ENCODE measurements at regions not wholly inside any gene's neighbourhood (a gene's known extent, or its start where the extent isn't known, plus 50 kb on each side); places are given as distances from the start of the nearest gene placed in this dataset.

DNA sequence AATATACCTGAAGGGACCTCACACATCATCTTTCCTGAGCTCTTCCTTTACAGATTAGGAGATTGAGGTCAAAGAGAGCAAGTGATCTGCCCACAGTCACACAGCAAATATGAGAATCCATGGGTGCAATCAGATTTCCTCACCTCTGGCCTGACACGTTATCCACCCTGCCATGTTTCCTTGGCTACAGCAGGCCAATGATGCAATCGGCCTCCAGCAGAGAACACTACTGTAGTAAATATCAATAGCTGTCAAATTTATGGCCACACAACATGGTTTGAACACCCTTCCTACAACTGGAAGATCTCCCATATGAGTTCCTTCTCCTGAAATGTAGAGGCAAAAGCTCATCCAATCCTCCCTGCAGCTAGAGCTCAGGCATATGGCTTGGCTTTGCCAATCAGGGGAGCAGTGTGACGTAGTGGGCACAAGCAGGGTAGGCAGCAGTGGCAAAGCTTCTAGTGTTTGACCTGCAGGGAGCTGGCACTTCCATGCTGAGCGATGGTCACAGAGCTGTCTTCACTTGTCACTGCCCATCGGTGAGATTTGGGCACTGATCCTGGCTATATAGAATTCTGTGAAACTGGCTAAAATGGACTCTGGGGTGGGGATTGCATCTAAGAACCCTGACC, 271.3 kb downstream of the TJP1 start:
- H3K4me3 ChIP-seq (ENCODE audit: low read depth, low read length, poor library complexity, severe bottlenecking), result no peak overlapping the region
- no peaks in the 10 kb centered on the region for H3K4me1 ChIP-seq (ENCODE audit: insufficient read depth, low read length, severe bottlenecking)
- H3K9me2 ChIP-seq (ENCODE audit: low read depth, low read length), result no peaks in the 10 kb centered on the region
- no peaks in the 10 kb centered on the region for H3K79me2 ChIP-seq (ENCODE audit: insufficient read depth, low read length)
- H4K20me1 ChIP-seq (ENCODE audit: insufficient read depth, low read length), result no peaks in the 10 kb centered on the region
- no peak overlapping the region for H3K9ac ChIP-seq (ENCODE audit: low read length)
- H3F3A ChIP-seq (ENCODE audit: insufficient read depth, low read length), result no peaks in the 10 kb centered on the region
- no peaks in the 10 kb centered on the region for H3K27me3 ChIP-seq (ENCODE audit: insufficient read depth, low read length)
- no peaks in the 10 kb centered on the region for H3K36me3 ChIP-seq (ENCODE audit: insufficient read depth, low read length)
- no peak for TF ChIP-seq EZH2 (IDR thresholded peaks at IDR 0.05; ENCODE audit: borderline replicate concordance, low read length)
- TF ChIP-seq, protein P1, sequence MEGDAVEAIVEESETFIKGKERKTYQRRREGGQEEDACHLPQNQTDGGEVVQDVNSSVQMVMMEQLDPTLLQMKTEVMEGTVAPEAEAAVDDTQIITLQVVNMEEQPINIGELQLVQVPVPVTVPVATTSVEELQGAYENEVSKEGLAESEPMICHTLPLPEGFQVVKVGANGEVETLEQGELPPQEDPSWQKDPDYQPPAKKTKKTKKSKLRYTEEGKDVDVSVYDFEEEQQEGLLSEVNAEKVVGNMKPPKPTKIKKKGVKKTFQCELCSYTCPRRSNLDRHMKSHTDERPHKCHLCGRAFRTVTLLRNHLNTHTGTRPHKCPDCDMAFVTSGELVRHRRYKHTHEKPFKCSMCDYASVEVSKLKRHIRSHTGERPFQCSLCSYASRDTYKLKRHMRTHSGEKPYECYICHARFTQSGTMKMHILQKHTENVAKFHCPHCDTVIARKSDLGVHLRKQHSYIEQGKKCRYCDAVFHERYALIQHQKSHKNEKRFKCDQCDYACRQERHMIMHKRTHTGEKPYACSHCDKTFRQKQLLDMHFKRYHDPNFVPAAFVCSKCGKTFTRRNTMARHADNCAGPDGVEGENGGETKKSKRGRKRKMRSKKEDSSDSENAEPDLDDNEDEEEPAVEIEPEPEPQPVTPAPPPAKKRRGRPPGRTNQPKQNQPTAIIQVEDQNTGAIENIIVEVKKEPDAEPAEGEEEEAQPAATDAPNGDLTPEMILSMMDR (IDR thresholded peaks at IDR 0.05; ENCODE audit: low read length), result no peak
- no peaks in the 10 kb centered on the region for H3K9me3 ChIP-seq (ENCODE audit: low read length)
- no peak overlapping the region for H3K27ac ChIP-seq (ENCODE audit: low read depth, low read length, poor library complexity, severe bottlenecking)
- H3K4me2 ChIP-seq (ENCODE audit: low read length), result no peak overlapping the region
- no peak overlapping the region for H2AFZ ChIP-seq (ENCODE audit: low read length)

DNA sequence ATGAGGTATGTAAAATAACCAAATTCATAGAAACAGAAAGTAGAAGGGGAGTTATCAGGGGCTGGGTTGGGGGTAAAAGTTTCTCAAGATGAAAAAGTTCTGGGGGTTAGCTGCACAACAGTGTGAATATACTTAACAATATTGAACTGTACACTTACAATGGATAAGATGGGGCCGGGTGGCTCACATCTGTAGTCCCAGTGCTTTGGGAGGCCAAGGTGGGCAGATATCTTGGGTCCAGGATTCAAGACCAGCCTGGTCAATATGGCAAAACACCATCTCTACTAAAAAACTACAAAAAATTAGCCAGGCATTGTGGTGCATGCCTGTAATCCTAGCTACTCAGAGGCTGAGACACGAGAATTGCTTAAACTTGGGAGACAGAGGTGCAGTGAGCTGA, 274.3 kb downstream of the TJP1 start:
- H3F3A ChIP-seq (ENCODE audit: insufficient read depth, low read length), result no peaks in the 10 kb centered on the region
- H4K20me1 ChIP-seq (ENCODE audit: insufficient read depth, low read length), result no peaks in the 10 kb centered on the region
- TF ChIP-seq EZH2 (IDR thresholded peaks at IDR 0.05; ENCODE audit: borderline replicate concordance, low read length), result no peak
- TF ChIP-seq, protein P1 (IDR thresholded peaks at IDR 0.05; ENCODE audit: low read length), result no peak
- no peaks in the 10 kb centered on the region for H3K9me2 ChIP-seq (ENCODE audit: low read depth, low read length)
- H3K4me2 ChIP-seq (ENCODE audit: low read length), result no peak overlapping the region
- H2AFZ ChIP-seq (ENCODE audit: low read length), result no peak overlapping the region
- H3K9ac ChIP-seq (ENCODE audit: low read length), result no peak overlapping the region
- no peak overlapping the region for H3K27ac ChIP-seq (ENCODE audit: low read depth, low read length, poor library complexity, severe bottlenecking)
- H3K27me3 ChIP-seq (ENCODE audit: insufficient read depth, low read length), result no peaks in the 10 kb centered on the region
- H3K4me1 ChIP-seq (ENCODE audit: insufficient read depth, low read length, severe bottlenecking), result no peaks in the 10 kb centered on the region
- no peaks in the 10 kb centered on the region for H3K79me2 ChIP-seq (ENCODE audit: insufficient read depth, low read length)
- no peak overlapping the region for H3K4me3 ChIP-seq (ENCODE audit: low read depth, low read length, poor library complexity, severe bottlenecking)
- no peaks in the 10 kb centered on the region for H3K36me3 ChIP-seq (ENCODE audit: insufficient read depth, low read length)
- H3K9me3 ChIP-seq (ENCODE audit: low read length), result no peaks in the 10 kb centered on the region

DNA sequence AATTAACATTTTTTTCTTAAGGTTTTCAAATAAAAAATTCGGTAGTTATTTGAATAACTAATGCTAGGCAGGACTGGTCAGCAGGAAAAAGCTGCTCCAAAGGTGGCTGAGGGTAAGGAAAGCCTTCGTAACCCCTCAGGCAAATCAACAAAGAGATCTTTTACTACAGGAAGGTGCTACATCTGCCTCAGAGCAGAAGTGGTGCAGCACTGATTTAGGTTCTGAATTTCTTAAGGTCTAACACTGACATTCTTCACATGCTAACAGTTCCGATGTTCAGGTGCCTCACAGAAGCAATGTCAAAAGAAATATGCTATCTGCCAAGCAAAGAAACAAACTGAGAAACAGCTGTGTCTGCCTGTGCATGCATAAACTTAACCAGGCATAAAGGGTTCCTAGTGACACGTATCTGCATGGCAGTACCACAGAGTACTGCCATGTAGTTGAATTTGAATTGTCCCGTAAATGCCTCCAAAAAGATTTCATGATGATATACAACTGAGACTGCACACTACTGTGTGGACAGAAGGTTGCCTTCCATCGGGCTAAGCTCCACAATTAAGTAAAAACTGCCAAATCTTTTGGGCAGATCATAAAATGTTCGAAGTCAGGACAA, 275.0 kb upstream of the NSMCE3 start:
- no peaks in the 10 kb centered on the region for H3F3A ChIP-seq (ENCODE audit: insufficient read depth, low read length)
- no peak overlapping the region for H3K4me2 ChIP-seq (ENCODE audit: low read length)
- H4K20me1 ChIP-seq (ENCODE audit: insufficient read depth, low read length), result no peaks in the 10 kb centered on the region
- H3K9ac ChIP-seq (ENCODE audit: low read length), result no peak overlapping the region
- H3K9me3 ChIP-seq (ENCODE audit: low read length), result no peaks in the 10 kb centered on the region
- no peaks in the 10 kb centered on the region for H3K79me2 ChIP-seq (ENCODE audit: insufficient read depth, low read length)
- no peaks in the 10 kb centered on the region for H3K36me3 ChIP-seq (ENCODE audit: insufficient read depth, low read length)
- no peak overlapping the region for H3K27ac ChIP-seq (ENCODE audit: low read depth, low read length, poor library complexity, severe bottlenecking)
- H3K27me3 ChIP-seq (ENCODE audit: insufficient read depth, low read length), result no peaks in the 10 kb centered on the region
- no peaks in the 10 kb centered on the region for H3K9me2 ChIP-seq (ENCODE audit: low read depth, low read length)
- no peaks in the 10 kb centered on the region for H3K4me1 ChIP-seq (ENCODE audit: insufficient read depth, low read length, severe bottlenecking)
- TF ChIP-seq, protein P1 (IDR thresholded peaks at IDR 0.05; ENCODE audit: low read length), result no peak
- no peak for TF ChIP-seq EZH2 (IDR thresholded peaks at IDR 0.05; ENCODE audit: borderline replicate concordance, low read length)
- H3K4me3 ChIP-seq (ENCODE audit: low read depth, low read length, poor library complexity, severe bottlenecking), result no peak overlapping the region
- no peak overlapping the region for H2AFZ ChIP-seq (ENCODE audit: low read length)
